Rectal smooth muscle tissue (tissue), 1 donor: ENCODE measurements at regions not wholly inside any gene's neighbourhood (a gene's known extent, or its start where the extent isn't known, plus 50 kb on each side); places are given as distances from the start of the nearest gene placed in this dataset.
"Not testable (repeated sequence)": the region's sequence is repeated elsewhere in the genome, so short reads cannot be mapped to it uniquely, and the experiment has no call there.

Experiments used
- H3K27ac ChIP-seq: one replicate; pipeline ENCODE4 v1.7.0; 2013; ENCODE audit warnings: low read depth, low read length, inconsistent platforms
- H3K27me3 ChIP-seq: one replicate; pipeline ENCODE4 v1.7.0; 2013; ENCODE audit warnings: low read length; ENCODE audit not compliant: control insufficient read depth, insufficient read depth
- H3K36me3 ChIP-seq: one replicate; pipeline ENCODE4 v1.7.0; 2013; ENCODE audit warnings: low read length; ENCODE audit not compliant: control insufficient read depth, insufficient read depth
- H3K4me1 ChIP-seq: one replicate; pipeline ENCODE4 v1.7.0; 2013; ENCODE audit warnings: low read length; ENCODE audit not compliant: control insufficient read depth, insufficient read depth
- H3K4me3 ChIP-seq: one replicate; pipeline ENCODE4 v1.7.0; 2013; ENCODE audit warnings: low read length
- H3K9ac ChIP-seq: one replicate; pipeline ENCODE4 v1.7.0; 2013; ENCODE audit warnings: low read length

- not testable (repeated sequence) for H3K36me3 ChIP-seq, H3K9ac ChIP-seq, H3K27ac ChIP-seq, H3K27me3 ChIP-seq, H3K4me1 ChIP-seq, H3K4me3 ChIP-seq
Observed at GRCh38 chr2:87611956-87612355, 135.9 kb upstream of the PLGLB2 start.

GRCh38 chr2:87614829-87615434 is 133.0 kb upstream of the PLGLB2 start:
- not testable (repeated sequence) for H3K27me3 ChIP-seq, H3K9ac ChIP-seq, H3K36me3 ChIP-seq, H3K4me1 ChIP-seq, H3K4me3 ChIP-seq, H3K27ac ChIP-seq

GRCh38 chr2:87619121-87619520 is 128.8 kb upstream of the PLGLB2 start:
- not testable (repeated sequence) for H3K4me3 ChIP-seq, H3K4me1 ChIP-seq, H3K27me3 ChIP-seq, H3K36me3 ChIP-seq, H3K27ac ChIP-seq, H3K9ac ChIP-seq

- H3K9ac ChIP-seq, H3K27me3 ChIP-seq, H3K27ac ChIP-seq, H3K4me1 ChIP-seq, H3K4me3 ChIP-seq, H3K36me3 ChIP-seq: not testable (repeated sequence)
Observed at GRCh38 chr2:87621139-87621538, 126.7 kb upstream of the PLGLB2 start.

- not testable (repeated sequence) for H3K9ac ChIP-seq, H3K36me3 ChIP-seq, H3K4me1 ChIP-seq, H3K27ac ChIP-seq, H3K4me3 ChIP-seq, H3K27me3 ChIP-seq
Observed at GRCh38 chr2:87622720-87623119, 125.2 kb upstream of the PLGLB2 start.

GRCh38 chr2:87629491-87630458 is 118.1 kb upstream of the PLGLB2 start:
- not testable (repeated sequence) for H3K9ac ChIP-seq, H3K27ac ChIP-seq, H3K4me3 ChIP-seq, H3K4me1 ChIP-seq, H3K36me3 ChIP-seq, H3K27me3 ChIP-seq

- H3K4me1 ChIP-seq, H3K9ac ChIP-seq, H3K36me3 ChIP-seq, H3K4me3 ChIP-seq, H3K27ac ChIP-seq, H3K27me3 ChIP-seq: not testable (repeated sequence)
Observed at GRCh38 chr2:87630892-87631291, 117.0 kb upstream of the PLGLB2 start.

GRCh38 chr2:87631402-87631801 is 116.5 kb upstream of the PLGLB2 start:
- H3K27me3 ChIP-seq, H3K9ac ChIP-seq, H3K4me1 ChIP-seq, H3K4me3 ChIP-seq, H3K36me3 ChIP-seq, H3K27ac ChIP-seq: not testable (repeated sequence)

- not testable (repeated sequence) for H3K4me3 ChIP-seq, H3K36me3 ChIP-seq, H3K27ac ChIP-seq, H3K4me1 ChIP-seq, H3K9ac ChIP-seq, H3K27me3 ChIP-seq
Observed at GRCh38 chr2:87633287-87633963, 114.5 kb upstream of the PLGLB2 start.

GRCh38 chr2:87634106-87634505 is 113.8 kb upstream of the PLGLB2 start:
- H3K27me3 ChIP-seq, H3K4me3 ChIP-seq, H3K36me3 ChIP-seq, H3K27ac ChIP-seq, H3K9ac ChIP-seq, H3K4me1 ChIP-seq: not testable (repeated sequence)

- not testable (repeated sequence) for H3K4me1 ChIP-seq, H3K36me3 ChIP-seq, H3K9ac ChIP-seq, H3K27ac ChIP-seq, H3K4me3 ChIP-seq, H3K27me3 ChIP-seq
Observed at GRCh38 chr2:87634971-87635650, 112.8 kb upstream of the PLGLB2 start.

GRCh38 chr2:87636246-87636645 is 111.6 kb upstream of the PLGLB2 start:
- H3K36me3 ChIP-seq, H3K4me3 ChIP-seq, H3K27me3 ChIP-seq: not testable (repeated sequence)

More at GRCh38 chr2:87636246-87636645, 111.6 kb upstream of the PLGLB2 start:
- not testable (repeated sequence) for H3K9ac ChIP-seq, H3K27ac ChIP-seq, H3K4me1 ChIP-seq
